Sciatic nerve (tissue), 2 donors: ENCODE measurements at regions not wholly inside any gene's neighbourhood (a gene's known extent, or its start where the extent isn't known, plus 50 kb on each side); places are given as distances from the start of the nearest gene placed in this dataset.

Experiments
- ATAC-seq: fragments of 200-7000 bp; cut with Tn5 transposase; one replicate; pipeline ENCODE4 v1.9.1; 2020; ENCODE audit warnings: mild to moderate bottlenecking, moderate library complexity
- DNase-seq: peaks from one replicate; pipeline ENCODE4 v3.0.0-alpha.2; 2020; ENCODE audit warnings: low spot score
- intact Hi-C: fragments of 100-400 bp; cut with DNase I; formaldehyde crosslinking; loops from one replicate; pipeline ENCODE4 v1.14.2; 2022
- donor health status: DM: no; HTN: no; CAD: no.
- donor health status: DM: no; HTN: no; CAD: no.

DNA sequence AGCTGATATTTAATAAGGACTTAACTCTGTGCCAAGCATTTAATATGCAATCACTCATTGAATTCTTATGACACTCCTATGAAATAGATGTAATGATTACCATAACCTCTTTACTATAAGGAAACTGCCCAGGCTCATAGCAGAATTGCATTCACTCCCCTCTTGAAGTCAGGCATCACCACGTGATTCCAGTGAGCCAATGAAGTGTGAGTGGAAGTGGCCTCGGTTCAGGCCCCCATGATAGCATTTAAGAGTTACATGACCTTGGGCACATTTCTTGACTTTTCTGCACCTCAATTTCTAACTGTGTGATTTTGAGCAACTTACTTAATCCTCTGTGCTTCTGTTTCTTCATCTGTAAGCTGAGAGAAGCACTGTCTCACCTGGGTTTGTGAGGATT, 62.8 kb upstream of the CLDN18 start:
- intact Hi-C loops = no loop called here
- no peak for ATAC-seq
- no peak for DNase-seq

DNA sequence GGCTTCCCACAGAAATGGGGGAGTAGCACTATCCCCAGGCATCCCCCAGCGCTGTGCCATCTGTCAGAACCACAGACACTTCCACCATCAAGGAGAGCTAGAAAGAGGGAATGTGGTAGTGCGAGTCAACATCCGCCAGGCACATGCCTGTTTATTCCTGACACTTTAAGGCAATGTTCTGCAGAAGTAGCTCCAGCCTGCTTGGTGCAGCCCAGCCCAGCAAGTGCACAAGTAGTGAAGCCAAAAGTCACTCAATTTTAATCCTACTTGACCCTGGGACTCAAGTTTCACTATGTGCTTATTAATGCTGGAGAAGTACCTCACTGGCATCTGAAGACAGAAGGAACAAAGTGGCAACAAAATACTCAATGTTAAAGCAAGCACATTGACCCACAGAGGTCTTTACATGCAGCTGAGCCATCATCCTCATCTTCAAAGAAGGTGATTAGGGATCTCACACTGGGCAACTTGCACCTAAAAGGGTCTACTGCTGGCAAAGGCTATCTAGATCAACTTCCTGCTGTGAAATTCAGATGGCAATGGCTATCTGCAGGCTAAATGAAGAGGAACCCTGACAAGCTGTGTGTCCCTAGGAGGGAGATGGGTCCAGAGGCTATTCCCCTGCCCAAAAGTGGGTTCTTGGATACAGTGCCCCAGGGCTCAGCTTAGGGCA, 61.4 kb upstream of the CLDN18 start:
- intact Hi-C loops = no loop called here
- no peak for DNase-seq
- no peak for ATAC-seq

DNA sequence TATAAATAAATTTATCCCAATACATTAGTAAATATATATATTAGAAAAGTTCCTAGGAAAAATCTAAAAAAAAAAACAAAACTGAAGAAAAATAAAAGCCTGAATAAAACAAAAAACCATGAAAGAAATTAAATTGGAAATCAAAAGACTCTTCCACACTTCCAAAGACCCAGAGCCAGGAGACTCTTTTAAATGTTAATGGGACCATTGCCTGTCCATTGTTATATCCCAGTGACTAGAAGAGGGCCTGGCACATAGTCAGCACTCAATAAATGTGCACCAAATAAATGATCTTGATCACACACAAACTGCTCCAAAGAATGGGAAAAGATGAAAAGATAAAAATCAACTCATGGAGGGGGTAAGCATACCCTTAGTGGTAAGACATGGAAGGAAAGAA, 51.3 kb upstream of the CLDN18 start:
- DNase-seq (no peak), ATAC-seq (no peak)
- intact Hi-C loops = no loop called here
